GM21390 (cell line): ENCODE measurements at regions not wholly inside any gene's neighbourhood (a gene's known extent, or its start where the extent isn't known, plus 50 kb on each side); places are given as distances from the start of the nearest gene placed in this dataset.

ENCODE experiments used
- ATAC-seq: cut with Tn5 transposase; IDR thresholded peaks from one replicate; pipeline ENCODE4 v1.9.1; 2021; ENCODE audit not compliant: unreplicated experiment

DNA sequence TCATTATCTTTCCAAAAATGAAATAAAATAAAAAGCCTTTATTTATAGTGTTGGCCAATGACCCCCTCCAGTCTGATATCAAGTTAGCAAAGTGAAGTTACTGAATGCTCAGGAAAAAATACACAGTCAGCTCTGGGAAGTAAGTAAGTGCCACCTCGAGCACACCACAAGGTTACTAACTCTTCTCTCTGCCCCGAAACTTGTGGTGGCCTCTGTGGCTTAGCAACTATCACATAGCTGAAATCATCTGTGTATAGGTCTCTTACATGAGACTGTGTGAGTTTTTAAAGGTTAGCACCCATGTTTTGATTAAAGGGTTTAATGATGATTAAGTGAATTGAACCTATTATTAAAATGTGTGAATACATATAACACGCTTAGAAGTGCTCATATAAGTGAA, 161.4 kb upstream of the KLF4 start:
- ATAC-seq = no peak

GRCh38 chr9:107650321-107650720, 160.8 kb upstream of the KLF4 start:
- no peak for ATAC-seq

- no peak for ATAC-seq
These were observed 158.7 kb upstream of the KLF4 start for GRCh38 chr9:107648153-107648715.

- no peak for ATAC-seq
These were observed 158.0 kb upstream of the KLF4 start for GRCh38 chr9:107647611-107648010.

GRCh38 chr9:107647141-107647540, 157.6 kb upstream of the KLF4 start:
- ATAC-seq = no peak

- no peak for ATAC-seq
These were observed 155.9 kb upstream of the KLF4 start for GRCh38 chr9:107645464-107645833.

GRCh38 chr9:107644733-107645463, 155.3 kb upstream of the KLF4 start:
- no peak for ATAC-seq

DNA sequence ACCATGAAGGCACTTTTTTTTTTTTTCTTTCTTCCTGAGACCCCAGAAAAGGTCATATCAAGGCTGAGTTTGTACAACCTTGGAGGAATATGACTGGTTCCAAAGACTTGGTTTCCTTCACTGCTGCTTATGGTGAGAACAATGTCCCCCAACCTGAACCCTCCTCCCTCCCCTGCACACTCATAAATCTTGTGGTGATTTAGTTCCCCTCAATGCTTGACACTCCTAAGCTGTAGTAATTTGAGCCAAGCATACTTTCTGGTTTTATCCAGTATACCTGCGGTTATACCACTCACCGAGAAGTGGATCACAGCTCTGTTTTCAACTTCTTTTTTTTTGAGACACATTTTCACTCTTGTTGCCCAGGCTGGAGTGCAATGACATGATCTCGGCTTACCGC, 149.9 kb upstream of the KLF4 start:
- no peak for ATAC-seq

DNA sequence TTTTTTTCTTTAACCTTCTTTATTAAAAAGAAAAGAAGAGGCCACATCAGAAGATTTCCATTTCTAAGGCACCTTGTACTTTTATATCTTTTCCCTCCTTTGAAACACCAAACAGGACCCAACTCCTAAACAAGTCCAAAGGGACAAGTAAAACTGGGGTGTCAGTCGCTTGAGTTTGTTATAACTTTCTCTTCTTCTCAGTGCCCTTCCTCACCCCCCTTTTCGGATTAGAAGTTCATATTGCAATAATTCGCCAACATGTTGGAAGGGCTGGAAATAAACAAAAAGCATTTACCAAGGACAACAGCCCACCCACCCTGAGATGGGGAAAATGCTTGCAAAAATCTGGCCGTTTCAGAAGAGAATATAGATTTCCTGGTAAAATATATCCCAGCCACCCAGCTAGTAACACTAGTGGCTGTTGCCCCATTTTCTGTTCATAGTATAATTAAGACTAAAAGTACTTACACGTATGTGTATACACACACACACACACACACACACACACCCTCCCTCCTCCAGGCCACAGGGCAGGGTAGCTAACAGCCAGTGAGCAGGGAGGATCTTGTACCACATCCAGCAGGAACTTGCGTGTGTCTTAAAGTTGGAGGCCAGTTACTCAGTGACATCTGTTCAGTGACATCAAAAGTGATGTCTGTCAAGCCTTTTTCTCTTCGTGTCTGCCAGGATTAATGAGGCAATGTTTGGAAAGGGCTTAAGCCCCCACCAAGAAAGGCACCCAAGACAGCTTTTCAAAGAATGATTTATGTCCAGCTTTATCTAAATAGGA, 149.1 kb upstream of the KLF4 start:
- ATAC-seq = no peak

DNA sequence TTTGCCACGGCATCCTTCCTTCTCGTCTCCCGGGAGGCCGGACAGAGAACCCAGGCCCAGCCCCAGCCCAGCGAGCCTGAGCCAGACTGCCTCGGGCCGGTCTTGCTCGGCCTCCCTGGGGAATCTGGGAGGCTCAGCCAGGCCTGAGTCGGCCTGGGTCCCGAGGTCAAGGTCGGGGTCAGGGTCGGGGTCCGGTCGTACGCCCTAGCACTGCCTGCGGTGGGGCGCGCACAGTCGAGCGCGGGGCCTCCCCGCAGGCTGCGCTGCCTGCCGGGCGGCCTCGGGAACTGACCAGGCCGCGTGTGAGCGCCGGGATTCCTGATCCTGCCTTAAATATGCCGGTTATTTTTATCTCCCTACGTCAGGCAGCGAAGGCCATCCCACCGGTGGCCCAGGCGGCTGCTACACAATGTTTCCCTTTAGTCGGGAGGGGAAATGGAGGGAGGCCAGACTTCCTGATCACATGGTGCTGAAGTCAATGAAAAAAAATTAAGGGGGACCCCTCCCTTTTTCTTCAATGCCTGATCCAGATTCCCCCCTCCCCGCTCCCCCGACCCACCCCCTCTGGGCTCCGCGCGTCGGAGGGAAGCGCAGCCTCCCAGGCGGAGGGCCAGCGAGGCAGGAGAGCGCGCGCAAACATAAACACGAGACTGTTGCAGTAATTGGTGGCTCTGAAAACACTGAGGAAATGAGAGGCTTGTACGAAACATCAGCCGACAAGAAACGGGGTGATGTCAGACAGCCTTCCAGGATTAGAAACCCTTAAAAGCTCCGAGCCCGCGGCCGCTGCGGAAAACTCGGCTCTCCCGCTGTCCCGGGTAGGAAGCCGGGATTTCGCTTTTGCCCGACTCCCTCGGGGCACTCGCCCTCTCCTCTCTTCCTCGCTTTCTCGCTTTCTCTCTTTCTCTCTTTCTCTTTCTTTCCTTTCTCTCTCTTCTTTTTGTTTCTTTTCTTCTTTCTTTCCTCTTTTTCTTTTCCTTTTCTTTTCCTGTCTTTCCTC, 148.2 kb upstream of the KLF4 start:
- no peak for ATAC-seq

- ATAC-seq = no peak
These were observed 147.2 kb upstream of the KLF4 start for GRCh38 chr9:107636571-107637381.

- no peak for ATAC-seq
These were observed 146.2 kb upstream of the KLF4 start for GRCh38 chr9:107635803-107636174.

DNA sequence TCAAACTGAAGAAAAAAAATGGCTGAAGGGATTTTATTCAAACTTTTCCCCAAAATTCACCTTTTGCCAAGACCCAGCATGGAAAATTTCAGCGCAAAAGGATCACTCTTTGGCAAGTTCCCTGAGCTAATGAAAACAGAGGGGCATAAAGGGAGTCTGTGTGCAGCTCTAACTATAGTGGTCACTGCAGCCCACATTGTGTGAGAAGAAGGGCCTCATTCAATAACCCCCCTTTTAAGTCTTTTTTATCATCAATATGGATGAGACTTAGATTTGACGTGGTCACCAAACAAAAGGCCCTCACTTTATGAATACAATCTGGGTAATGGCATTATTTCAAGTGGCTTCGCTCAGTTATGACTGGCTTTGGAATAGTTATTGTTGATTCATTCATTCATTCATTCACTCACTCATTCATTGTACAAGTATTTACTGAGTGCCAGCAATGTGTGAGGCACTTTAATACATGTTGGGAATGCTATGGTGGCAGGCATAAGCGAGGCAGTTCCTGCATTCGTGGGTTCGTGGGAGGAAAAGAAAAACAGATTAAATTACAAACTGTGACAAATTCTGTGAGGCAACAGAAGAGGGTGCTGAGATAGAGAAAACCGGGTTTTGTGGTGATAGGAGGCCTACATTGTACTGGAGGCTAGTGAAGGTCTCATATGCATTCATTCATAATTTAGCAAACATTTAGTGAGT, 145.7 kb upstream of the KLF4 start:
- no peak for ATAC-seq

DNA sequence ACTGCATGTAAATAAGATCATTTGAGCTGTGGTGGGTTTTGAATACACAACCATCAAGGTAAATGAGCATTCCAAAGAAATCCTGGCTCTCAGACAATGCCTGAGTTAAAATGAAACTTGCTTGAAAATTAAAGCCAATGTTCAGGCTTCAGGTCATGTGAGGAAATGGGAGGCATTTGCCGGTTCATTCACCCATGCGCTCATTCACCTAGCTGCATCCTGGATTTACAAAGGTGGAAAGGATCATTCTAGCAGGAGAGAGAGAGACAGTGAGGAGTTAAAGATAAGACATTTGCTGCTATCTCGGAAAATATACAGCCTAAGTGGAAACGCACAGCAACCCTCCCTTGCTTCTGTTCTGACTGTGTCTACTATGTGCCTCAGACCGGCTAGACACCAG, 143.8 kb upstream of the KLF4 start:
- no peak for ATAC-seq

DNA sequence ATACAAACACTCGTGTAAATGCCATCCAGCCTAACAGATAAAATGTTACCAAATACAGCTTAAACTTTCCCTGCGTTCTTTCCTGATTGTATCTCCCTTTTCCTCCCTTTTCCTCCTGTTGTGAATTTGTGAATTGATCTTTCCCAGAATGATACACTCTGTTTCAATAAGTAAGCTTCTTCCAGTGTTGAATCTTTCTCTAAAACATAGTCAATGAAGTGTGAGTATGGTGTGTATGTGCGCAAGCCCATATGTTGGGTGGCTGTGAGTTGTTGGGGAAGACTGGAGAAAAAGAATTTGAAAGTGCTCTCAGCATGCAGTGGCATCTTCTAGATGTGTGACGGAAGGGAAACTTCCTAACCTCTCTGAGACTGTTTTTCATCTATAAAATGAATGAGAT, 143.1 kb upstream of the KLF4 start:
- ATAC-seq = no peak

DNA sequence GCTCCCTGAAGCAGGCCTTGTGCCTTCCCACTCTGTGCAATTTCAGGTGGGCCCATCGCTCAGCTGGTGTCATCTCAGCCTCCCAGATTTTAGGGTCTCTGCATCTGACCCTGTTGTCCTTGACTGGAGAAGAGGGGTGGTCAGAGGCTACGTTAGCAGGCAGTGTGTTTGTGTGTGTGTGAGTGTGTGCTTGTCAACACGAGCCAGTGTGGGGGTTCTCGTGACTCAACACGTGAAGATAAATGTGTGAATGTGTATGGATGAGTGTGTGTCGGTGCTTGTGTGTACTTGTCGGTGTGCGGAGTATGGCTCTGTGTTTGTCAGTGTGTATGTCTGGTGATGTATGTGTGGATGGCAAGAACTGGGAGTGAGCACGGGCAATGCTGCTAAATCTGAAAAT, 142.6 kb upstream of the KLF4 start:
- ATAC-seq = no peak

DNA sequence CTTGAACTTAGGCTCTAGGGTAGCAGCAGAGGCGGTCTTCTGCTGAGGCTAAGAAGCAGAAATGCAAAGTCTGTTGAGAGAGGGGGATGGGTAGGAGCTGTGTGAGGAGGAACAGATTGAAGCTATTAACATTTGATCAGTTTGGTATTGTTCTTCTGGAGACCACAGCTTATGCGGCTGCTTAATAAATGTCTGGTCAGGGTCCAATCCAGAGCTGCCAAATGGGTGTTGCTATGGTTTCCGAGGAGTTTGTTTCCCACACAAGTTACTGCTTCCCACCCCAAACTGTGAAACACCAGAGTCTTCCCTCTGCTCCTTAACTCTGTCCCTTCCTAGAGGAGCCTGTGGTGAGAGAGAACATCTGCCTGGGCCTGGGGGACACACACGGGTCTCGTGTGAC, 142.2 kb upstream of the KLF4 start:
- no peak for ATAC-seq

GRCh38 chr9:107630156-107630555, 140.6 kb upstream of the KLF4 start:
- no peak for ATAC-seq

DNA sequence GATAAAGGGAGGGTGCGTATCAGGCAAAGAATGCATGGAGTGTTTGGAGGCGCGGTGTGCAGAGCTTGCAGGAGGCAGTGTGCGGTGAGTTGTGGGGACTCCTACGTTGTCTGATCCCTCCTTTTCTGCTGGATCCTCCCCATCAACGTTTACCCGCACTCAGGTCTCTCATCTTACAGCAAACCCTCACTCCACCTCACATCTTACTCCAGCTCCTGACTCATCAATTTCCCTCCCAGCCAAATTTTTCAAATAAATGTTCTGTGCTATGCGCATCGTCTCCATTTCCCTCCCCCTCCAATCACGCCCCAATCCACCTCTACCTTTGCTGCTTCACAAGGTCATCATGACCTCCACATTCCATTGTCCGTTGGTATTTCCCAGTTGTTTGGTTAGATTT, 138.9 kb upstream of the KLF4 start:
- ATAC-seq = no peak

- ATAC-seq = no peak
These were observed 138.2 kb upstream of the KLF4 start for GRCh38 chr9:107627781-107628180.
